Osteoblast (primary cell): ENCODE measurements at regions not wholly inside any gene's neighbourhood (a gene's known extent, or its start where the extent isn't known, plus 50 kb on each side); places are given as distances from the start of the nearest gene placed in this dataset.

Experiments
- DNase-seq: peaks from one replicate; pipeline ENCODE4 v3.0.0; 2011; ENCODE audit warnings: low spot score, mixed read lengths; ENCODE audit not compliant: insufficient read length; ENCODE audit errors: missing footprints
- H2AFZ ChIP-seq: 2 replicates; pipeline ENCODE4 v1.6.0; 2011; ENCODE audit warnings: mild to moderate bottlenecking, low read length
- H3K27ac ChIP-seq: 2 replicates; pipeline ENCODE4 v1.5.1; 2011; ENCODE audit warnings: mild to moderate bottlenecking, low read depth, low read length, moderate library complexity
- H3K27me3 ChIP-seq: 2 replicates; pipeline ENCODE4 v1.6.0; 2012; ENCODE audit warnings: mild to moderate bottlenecking, control low read depth, inconsistent platforms, low read length, moderate library complexity; ENCODE audit not compliant: insufficient read depth
- H3K36me3 ChIP-seq: 2 replicates; pipeline ENCODE4 v1.5.1; 2011; ENCODE audit warnings: mild to moderate bottlenecking, low read length, control low read depth, moderate library complexity; ENCODE audit not compliant: insufficient read depth
- H3K4me1 ChIP-seq: 2 replicates; pipeline ENCODE4 v1.5.1; 2011; ENCODE audit warnings: mild to moderate bottlenecking, low read length, control low read depth, moderate library complexity; ENCODE audit not compliant: insufficient read depth
- H3K4me2 ChIP-seq: 2 replicates; pipeline ENCODE4 v1.6.0; 2011; ENCODE audit warnings: mild to moderate bottlenecking, low read length; ENCODE audit not compliant: insufficient read depth
- H3K4me3 ChIP-seq: fragments of 200-600 bp; sonication (generic); 3 replicates; pipeline ENCODE4 v1.5.1; 2012; ENCODE audit warnings: mild to moderate bottlenecking, low read length, inconsistent platforms; ENCODE audit not compliant: insufficient read depth
- H3K79me2 ChIP-seq: 2 replicates; pipeline ENCODE4 v1.6.0; 2012; ENCODE audit warnings: mild to moderate bottlenecking, low read length, control low read depth, inconsistent platforms; ENCODE audit not compliant: insufficient read depth
- H3K9me3 ChIP-seq: 2 replicates; pipeline ENCODE4 v1.5.1; 2011; ENCODE audit warnings: low read depth, low read length, control low read depth
- H4K20me1 ChIP-seq: 2 replicates; pipeline ENCODE4 v1.6.0; 2012; ENCODE audit warnings: mild to moderate bottlenecking, low read length, control low read depth; ENCODE audit not compliant: insufficient read depth
- TF ChIP-seq, protein P1 (sequence below): IDR thresholded peaks from 2 replicates; pipeline ENCODE4 v1.5.1; 2011; ENCODE audit warnings: mild to moderate bottlenecking, low read depth, low read length, moderate library complexity; ENCODE audit errors: extremely low read depth

DNA sequence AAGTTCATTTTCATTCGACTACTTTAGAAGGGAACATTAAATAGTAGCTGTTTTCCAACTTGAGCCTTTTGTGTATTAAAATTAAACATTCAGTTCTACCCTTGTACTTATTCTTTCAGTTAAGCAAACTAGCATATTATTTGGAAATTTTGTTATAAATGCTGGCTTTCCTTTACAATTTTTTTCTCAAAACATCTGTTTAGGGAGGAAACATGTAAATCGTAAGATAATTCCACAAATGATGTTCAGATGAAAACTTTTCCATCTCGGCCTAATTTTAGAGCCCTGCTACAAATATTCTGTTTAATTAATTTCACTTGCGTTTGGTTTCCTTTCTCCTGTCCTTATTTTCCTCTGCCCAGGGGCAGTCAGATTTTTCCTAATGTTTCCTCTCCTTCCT, 476.2 kb upstream of the RGMA start:
- TF ChIP-seq, protein P1, sequence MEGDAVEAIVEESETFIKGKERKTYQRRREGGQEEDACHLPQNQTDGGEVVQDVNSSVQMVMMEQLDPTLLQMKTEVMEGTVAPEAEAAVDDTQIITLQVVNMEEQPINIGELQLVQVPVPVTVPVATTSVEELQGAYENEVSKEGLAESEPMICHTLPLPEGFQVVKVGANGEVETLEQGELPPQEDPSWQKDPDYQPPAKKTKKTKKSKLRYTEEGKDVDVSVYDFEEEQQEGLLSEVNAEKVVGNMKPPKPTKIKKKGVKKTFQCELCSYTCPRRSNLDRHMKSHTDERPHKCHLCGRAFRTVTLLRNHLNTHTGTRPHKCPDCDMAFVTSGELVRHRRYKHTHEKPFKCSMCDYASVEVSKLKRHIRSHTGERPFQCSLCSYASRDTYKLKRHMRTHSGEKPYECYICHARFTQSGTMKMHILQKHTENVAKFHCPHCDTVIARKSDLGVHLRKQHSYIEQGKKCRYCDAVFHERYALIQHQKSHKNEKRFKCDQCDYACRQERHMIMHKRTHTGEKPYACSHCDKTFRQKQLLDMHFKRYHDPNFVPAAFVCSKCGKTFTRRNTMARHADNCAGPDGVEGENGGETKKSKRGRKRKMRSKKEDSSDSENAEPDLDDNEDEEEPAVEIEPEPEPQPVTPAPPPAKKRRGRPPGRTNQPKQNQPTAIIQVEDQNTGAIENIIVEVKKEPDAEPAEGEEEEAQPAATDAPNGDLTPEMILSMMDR: no peak
- Histone ChIP-seq H3K4me2 (no peak overlapping the region), H3K79me2 (no peaks in the 10 kb centered on the region), H3K27ac (no peak overlapping the region), H3K4me3 (no peak overlapping the region), H3K4me1 (no peaks in the 10 kb centered on the region), H4K20me1 (no peaks in the 10 kb centered on the region), H2AFZ (no peak overlapping the region), H3K27me3 (no peaks in the 10 kb centered on the region), H3K9me3 (no peaks in the 10 kb centered on the region), H3K36me3 (no peaks in the 10 kb centered on the region)
- no peak for DNase-seq

DNA sequence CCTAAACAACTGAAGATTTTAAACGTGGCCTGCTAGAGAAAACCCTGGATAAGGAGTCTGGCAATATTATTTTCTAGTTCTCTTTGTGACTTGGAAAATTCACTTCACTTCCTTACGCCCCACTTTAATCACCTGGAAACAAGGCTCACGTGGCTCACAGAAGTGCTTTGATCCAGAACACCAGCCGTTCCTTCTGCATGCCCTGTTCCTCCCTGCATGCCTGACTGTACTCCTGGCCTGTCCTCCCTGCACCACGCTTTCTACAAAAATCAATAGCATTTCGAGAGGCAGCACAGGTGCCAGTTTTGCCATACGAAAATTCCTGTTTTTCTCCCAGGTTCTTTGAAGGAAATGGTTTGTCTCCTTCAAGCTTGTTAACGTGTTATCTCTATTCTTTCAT, 474.2 kb upstream of the RGMA start:
- Histone ChIP-seq H3K27ac (no peak overlapping the region), H3K36me3 (no peaks in the 10 kb centered on the region), H3K4me2 (no peak overlapping the region), H3K4me1 (no peaks in the 10 kb centered on the region), H4K20me1 (no peaks in the 10 kb centered on the region), H2AFZ (no peak overlapping the region), H3K27me3 (no peaks in the 10 kb centered on the region), H3K4me3 (no peak overlapping the region), H3K9me3 (no peaks in the 10 kb centered on the region), H3K79me2 (no peaks in the 10 kb centered on the region)
- TF ChIP-seq, protein P1: no peak
- DNase-seq: no peak

DNA sequence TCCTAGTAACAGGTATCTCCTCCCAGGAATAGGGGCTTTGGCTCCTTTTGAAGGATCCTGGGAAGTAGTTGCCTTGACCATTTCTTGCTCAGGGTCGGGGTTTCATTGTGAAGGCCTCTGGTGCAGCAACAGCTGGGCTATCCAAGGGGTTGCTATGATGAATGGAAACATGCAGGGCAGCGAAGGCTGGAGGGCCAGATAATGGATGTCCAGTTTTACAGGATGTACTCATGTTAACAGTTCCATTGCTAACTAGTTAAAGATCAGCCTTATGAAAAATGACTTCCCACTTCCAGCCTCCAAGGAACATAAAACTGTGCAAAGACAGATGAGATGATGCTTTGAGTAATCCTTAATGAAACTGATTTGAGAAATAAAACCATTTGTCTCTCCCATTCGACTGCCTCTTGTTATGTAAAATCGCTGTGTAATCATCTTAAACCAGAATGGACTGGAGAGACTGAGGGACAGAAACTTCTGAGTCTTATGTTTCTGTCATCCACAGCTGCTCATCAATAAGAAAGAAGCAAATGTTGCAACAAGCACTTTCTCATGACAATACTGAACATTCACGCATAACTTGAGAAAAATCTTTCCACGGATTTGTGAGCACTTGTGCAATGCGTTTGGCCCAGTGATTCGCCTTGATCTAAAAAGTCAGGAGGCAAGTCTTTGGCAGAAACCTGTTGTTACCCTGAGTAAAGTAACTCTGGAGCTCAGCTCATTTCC, 473.5 kb upstream of the RGMA start:
- H3K9me3 ChIP-seq: no peaks in the 10 kb centered on the region
- no peak for DNase-seq
- no peaks in the 10 kb centered on the region for H3K79me2 ChIP-seq
- no peaks in the 10 kb centered on the region for H3K36me3 ChIP-seq
- no peak overlapping the region for H3K4me2 ChIP-seq
- no peak overlapping the region for H3K27ac ChIP-seq
- TF ChIP-seq, protein P1: no peak
- no peak overlapping the region for H3K4me3 ChIP-seq
- no peak overlapping the region for H2AFZ ChIP-seq
- H3K27me3 ChIP-seq: no peaks in the 10 kb centered on the region
- H4K20me1 ChIP-seq: no peaks in the 10 kb centered on the region
- no peaks in the 10 kb centered on the region for H3K4me1 ChIP-seq

DNA sequence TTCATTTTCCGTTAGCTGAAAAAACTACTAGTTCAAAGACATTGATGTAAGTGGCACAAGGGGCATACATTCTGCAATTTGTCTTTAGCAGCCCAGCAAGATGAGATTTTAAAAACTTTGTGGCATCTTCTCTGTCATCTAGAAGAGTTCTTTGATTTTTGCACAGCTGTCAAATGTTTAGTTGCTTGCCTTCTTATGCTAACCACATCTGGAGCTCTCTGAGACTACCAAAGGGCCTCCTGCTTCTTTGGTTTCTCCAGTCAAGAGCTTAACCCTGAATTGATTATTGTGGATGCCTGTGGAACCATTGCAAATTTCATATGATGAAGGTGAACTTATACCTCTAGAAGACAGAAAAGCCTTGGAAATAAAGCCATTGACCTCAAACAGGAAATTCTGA, 468.7 kb upstream of the RGMA start:
- Histone ChIP-seq H3K4me1 (no peaks in the 10 kb centered on the region), H3K79me2 (no peaks in the 10 kb centered on the region), H3K4me2 (no peak overlapping the region), H4K20me1 (no peaks in the 10 kb centered on the region), H3K36me3 (no peaks in the 10 kb centered on the region), H2AFZ (no peak overlapping the region), H3K27ac (no peak overlapping the region), H3K4me3 (no peak overlapping the region), H3K9me3 (no peaks in the 10 kb centered on the region), H3K27me3 (no peaks in the 10 kb centered on the region)
- DNase-seq: no peak
- TF ChIP-seq, protein P1: no peak
